ENCODE measurements at regions not wholly inside any gene's neighbourhood (a gene's known extent, or its start where the extent isn't known, plus 50 kb on each side); places are given as distances from the start of the nearest gene placed in this dataset.

GRCh38 chr17:54373970-54374369 lies 526.7 kb upstream of the TOM1L1 start:
- TF ChIP-seq CTCF (optimal IDR thresholded peaks at IDR 0.05 in 1 of 3, IDR thresholded peaks at IDR 0.05 in 1 of 3, conservative IDR thresholded peaks at IDR 0.05 in 1 of 3; ENCODE audit: extremely low read depth in 1 of 3, insufficient read depth in 2 of 3, low read length in 3 of 3) (no peak), EZH2 (IDR thresholded peaks at IDR 0.05; ENCODE audit: low read length) (no peak)
